ENCODE measurements at regions not wholly inside any gene's neighbourhood (a gene's known extent, or its start where the extent isn't known, plus 50 kb on each side); places are given as distances from the start of the nearest gene placed in this dataset.

DNA sequence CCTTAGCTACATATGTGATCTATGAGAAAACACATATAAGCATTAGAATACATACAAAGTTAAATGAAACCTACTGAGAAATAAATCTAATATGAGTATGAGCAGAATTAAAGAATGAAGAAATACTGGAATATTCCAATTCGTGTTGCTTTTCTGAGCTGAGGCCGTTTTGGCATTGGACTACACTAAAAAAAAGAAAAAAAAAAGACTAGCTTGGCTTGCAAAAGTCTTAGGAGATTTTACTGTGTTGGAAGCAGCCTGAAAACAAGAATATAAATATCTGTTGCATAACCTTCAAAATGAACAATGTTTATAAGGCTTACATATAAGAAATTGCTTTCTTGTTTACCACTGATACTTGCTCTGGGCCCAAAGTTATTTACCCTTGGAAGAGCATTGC, 562.8 kb downstream of the TMEM182 start:
- TF ChIP-seq CTCF (IDR thresholded peaks at IDR 0.05), result no peak
- no peak for TF ChIP-seq EP300 (IDR thresholded peaks at IDR 0.05)
- no peak for TF ChIP-seq POLR2AphosphoS5 (IDR thresholded peaks at IDR 0.05)
- TF ChIP-seq POLR2A (IDR thresholded peaks at IDR 0.05), result no peak
